ENCODE measurements at regions not wholly inside any gene's neighbourhood (a gene's known extent, or its start where the extent isn't known, plus 50 kb on each side); places are given as distances from the start of the nearest gene placed in this dataset.

GRCh38 chr2:59044736-59045135 is 803.6 kb upstream of the FANCL start:
- TF ChIP-seq CTCF (IDR thresholded peaks at IDR 0.05; ENCODE audit: insufficient read depth, low read length, poor library complexity, severe bottlenecking) (no peak), EZH2phosphoT487 (conservative IDR thresholded peaks at IDR 0.05; ENCODE audit: low read length) (no peak)
- no peak overlapping the region for H3K4me3 ChIP-seq (ENCODE audit: insufficient read depth, low read length, poor library complexity, severe bottlenecking)
- H3F3A ChIP-seq (ENCODE audit: insufficient read depth) = no peaks in the 10 kb centered on the region
- no peak overlapping the region for H3K9ac ChIP-seq (ENCODE audit: low read length)
- no peaks in the 10 kb centered on the region for H3K9me2 ChIP-seq (replicated peaks; ENCODE audit: insufficient read depth, low read length)
- H3K27ac ChIP-seq (ENCODE audit: low read depth, low read length) = no peak overlapping the region
- no peaks in the 10 kb centered on the region for H3K79me2 ChIP-seq (ENCODE audit: insufficient read depth, low read length)
- H3K27me3 ChIP-seq (ENCODE audit: low read length) = no peaks in the 10 kb centered on the region
- H3K36me3 ChIP-seq (ENCODE audit: low read length) = no peaks in the 10 kb centered on the region
- no peaks in the 10 kb centered on the region for H3K9me3 ChIP-seq (ENCODE audit: insufficient read depth, low read length)
- H4K20me1 ChIP-seq (ENCODE audit: low read depth, low read length) = no peaks in the 10 kb centered on the region
- no peak overlapping the region for H2AFZ ChIP-seq (ENCODE audit: low read depth, low read length, severe bottlenecking)
- H3K4me2 ChIP-seq (ENCODE audit: low read depth, low read length, poor library complexity, severe bottlenecking) = no peak overlapping the region

GRCh38 chr2:59041139-59041538 is 800.0 kb upstream of the FANCL start:
- H3K4me3 ChIP-seq (ENCODE audit: insufficient read depth, low read length, poor library complexity, severe bottlenecking) = no peak overlapping the region
- no peak overlapping the region for H3K27ac ChIP-seq (ENCODE audit: low read depth, low read length)
- H3K4me2 ChIP-seq (ENCODE audit: low read depth, low read length, poor library complexity, severe bottlenecking) = no peak overlapping the region
- H3K27me3 ChIP-seq (ENCODE audit: low read length) = no peaks in the 10 kb centered on the region
- H2AFZ ChIP-seq (ENCODE audit: low read depth, low read length, severe bottlenecking) = no peak overlapping the region
- H3K79me2 ChIP-seq (ENCODE audit: insufficient read depth, low read length) = no peaks in the 10 kb centered on the region
- H3K9me3 ChIP-seq (ENCODE audit: insufficient read depth, low read length) = no peaks in the 10 kb centered on the region
- H3K9me2 ChIP-seq (replicated peaks; ENCODE audit: insufficient read depth, low read length) = no peaks in the 10 kb centered on the region
- H4K20me1 ChIP-seq (ENCODE audit: low read depth, low read length) = no peaks in the 10 kb centered on the region
- no peaks in the 10 kb centered on the region for H3K36me3 ChIP-seq (ENCODE audit: low read length)
- no peak overlapping the region for H3K9ac ChIP-seq (ENCODE audit: low read length)
- H3F3A ChIP-seq (ENCODE audit: insufficient read depth) = no peaks in the 10 kb centered on the region
- TF ChIP-seq EZH2phosphoT487 (conservative IDR thresholded peaks at IDR 0.05; ENCODE audit: low read length) (no peak), CTCF (IDR thresholded peaks at IDR 0.05; ENCODE audit: insufficient read depth, low read length, poor library complexity, severe bottlenecking) (no peak)

GRCh38 chr2:59034837-59035236 is 793.7 kb upstream of the FANCL start:
- no peak overlapping the region for H3K27ac ChIP-seq (ENCODE audit: low read depth, low read length)
- no peaks in the 10 kb centered on the region for H3K79me2 ChIP-seq (ENCODE audit: insufficient read depth, low read length)
- H3K9me2 ChIP-seq (replicated peaks; ENCODE audit: insufficient read depth, low read length) = no peaks in the 10 kb centered on the region
- H4K20me1 ChIP-seq (ENCODE audit: low read depth, low read length) = no peaks in the 10 kb centered on the region
- no peak overlapping the region for H2AFZ ChIP-seq (ENCODE audit: low read depth, low read length, severe bottlenecking)
- no peaks in the 10 kb centered on the region for H3K36me3 ChIP-seq (ENCODE audit: low read length)
- TF ChIP-seq EZH2phosphoT487 (conservative IDR thresholded peaks at IDR 0.05; ENCODE audit: low read length) (no peak), CTCF (IDR thresholded peaks at IDR 0.05; ENCODE audit: insufficient read depth, low read length, poor library complexity, severe bottlenecking) (no peak)
- H3K27me3 ChIP-seq (ENCODE audit: low read length) = no peaks in the 10 kb centered on the region
- H3K9me3 ChIP-seq (ENCODE audit: insufficient read depth, low read length) = no peaks in the 10 kb centered on the region
- H3K4me3 ChIP-seq (ENCODE audit: insufficient read depth, low read length, poor library complexity, severe bottlenecking) = no peak overlapping the region
- H3F3A ChIP-seq (ENCODE audit: insufficient read depth) = no peaks in the 10 kb centered on the region
- no peak overlapping the region for H3K9ac ChIP-seq (ENCODE audit: low read length)
- no peak overlapping the region for H3K4me2 ChIP-seq (ENCODE audit: low read depth, low read length, poor library complexity, severe bottlenecking)

GRCh38 chr2:59034106-59034505 is 793.0 kb upstream of the FANCL start:
- Histone ChIP-seq H3F3A (ENCODE audit: insufficient read depth) (no peaks in the 10 kb centered on the region), H3K79me2 (ENCODE audit: insufficient read depth, low read length) (no peaks in the 10 kb centered on the region), H3K36me3 (ENCODE audit: low read length) (no peaks in the 10 kb centered on the region), H3K4me2 (ENCODE audit: low read depth, low read length, poor library complexity, severe bottlenecking) (no peak overlapping the region), H3K4me3 (ENCODE audit: insufficient read depth, low read length, poor library complexity, severe bottlenecking) (no peak overlapping the region), H3K27me3 (ENCODE audit: low read length) (no peaks in the 10 kb centered on the region), H4K20me1 (ENCODE audit: low read depth, low read length) (no peaks in the 10 kb centered on the region), H3K27ac (ENCODE audit: low read depth, low read length) (no peak overlapping the region), H2AFZ (ENCODE audit: low read depth, low read length, severe bottlenecking) (no peak overlapping the region), H3K9me3 (ENCODE audit: insufficient read depth, low read length) (no peaks in the 10 kb centered on the region), H3K9me2 (replicated peaks; ENCODE audit: insufficient read depth, low read length) (no peaks in the 10 kb centered on the region), H3K9ac (ENCODE audit: low read length) (no peak overlapping the region)
- TF ChIP-seq EZH2phosphoT487 (conservative IDR thresholded peaks at IDR 0.05; ENCODE audit: low read length) = no peak
- no peak for TF ChIP-seq CTCF (IDR thresholded peaks at IDR 0.05; ENCODE audit: insufficient read depth, low read length, poor library complexity, severe bottlenecking)
